ENCODE measurements at regions not wholly inside any gene's neighbourhood (a gene's known extent, or its start where the extent isn't known, plus 50 kb on each side); places are given as distances from the start of the nearest gene placed in this dataset.

GRCh38 chr10:56258991-56259390, 102.1 kb downstream of the ZWINT start:
- TF ChIP-seq GABPA (IDR thresholded peaks at IDR 0.05; ENCODE audit: low read depth) (no peak), REST (IDR thresholded peaks at IDR 0.05; ENCODE audit: insufficient replicate concordance, low read depth) (no peak), POLR2AphosphoS5 (IDR thresholded peaks at IDR 0.05; ENCODE audit: low read depth) (no peak), SPI1 (IDR thresholded peaks at IDR 0.05; ENCODE audit: borderline replicate concordance, low read depth) (no peak), CTCF (IDR thresholded peaks at IDR 0.05; ENCODE audit: insufficient read depth, low read length) (no peak)
- Histone ChIP-seq H3K4me3 (replicated peaks; ENCODE audit: insufficient read depth, low read length) (no peak overlapping the region), H3K27ac (replicated peaks) (no peak overlapping the region), H3K27me3 (ENCODE audit: insufficient read depth, poor library complexity, severe bottlenecking) (no peaks in the 10 kb centered on the region)
- no peak for DNase-seq (ENCODE audit: low read depth in 1 of 2, low spot score in 1 of 2)

GRCh38 chr10:56258378-56258777, 102.7 kb downstream of the ZWINT start:
- no peak for DNase-seq (ENCODE audit: low read depth in 1 of 2, low spot score in 1 of 2)
- Histone ChIP-seq H3K27ac (replicated peaks) (no peak overlapping the region), H3K27me3 (ENCODE audit: insufficient read depth, poor library complexity, severe bottlenecking) (no peaks in the 10 kb centered on the region), H3K4me3 (replicated peaks; ENCODE audit: insufficient read depth, low read length) (no peak overlapping the region)
- TF ChIP-seq GABPA (IDR thresholded peaks at IDR 0.05; ENCODE audit: low read depth) (no peak), SPI1 (IDR thresholded peaks at IDR 0.05; ENCODE audit: borderline replicate concordance, low read depth) (no peak), CTCF (IDR thresholded peaks at IDR 0.05; ENCODE audit: insufficient read depth, low read length) (no peak), REST (IDR thresholded peaks at IDR 0.05; ENCODE audit: insufficient replicate concordance, low read depth) (no peak), POLR2AphosphoS5 (IDR thresholded peaks at IDR 0.05; ENCODE audit: low read depth) (no peak)

- no peaks in the 10 kb centered on the region for H3K27me3 ChIP-seq (ENCODE audit: insufficient read depth, poor library complexity, severe bottlenecking)
- no peak overlapping the region for H3K4me3 ChIP-seq (replicated peaks; ENCODE audit: insufficient read depth, low read length)
- no peak overlapping the region for H3K27ac ChIP-seq (replicated peaks)
- DNase-seq (ENCODE audit: low read depth in 1 of 2, low spot score in 1 of 2): no peak
- TF ChIP-seq SPI1 (IDR thresholded peaks at IDR 0.05; ENCODE audit: borderline replicate concordance, low read depth): no peak
- TF ChIP-seq CTCF (IDR thresholded peaks at IDR 0.05; ENCODE audit: insufficient read depth, low read length): no peak
- TF ChIP-seq GABPA (IDR thresholded peaks at IDR 0.05; ENCODE audit: low read depth): no peak
- no peak for TF ChIP-seq POLR2AphosphoS5 (IDR thresholded peaks at IDR 0.05; ENCODE audit: low read depth)
- TF ChIP-seq REST (IDR thresholded peaks at IDR 0.05; ENCODE audit: insufficient replicate concordance, low read depth): no peak
Measured at GRCh38 chr10:56255298-56255697, 105.8 kb downstream of the ZWINT start.

Measured in HL-60 (cell line).